GM18498 (cell line): ENCODE measurements at regions not wholly inside any gene's neighbourhood (a gene's known extent, or its start where the extent isn't known, plus 50 kb on each side); places are given as distances from the start of the nearest gene placed in this dataset.

Experiments used
- ATAC-seq: cut with Tn5 transposase; IDR thresholded peaks from one replicate; pipeline ENCODE4 v1.9.1; 2021; ENCODE audit warnings: mild to moderate bottlenecking, moderate library complexity; ENCODE audit not compliant: unreplicated experiment

GRCh38 chr20:12353842-12354241 lies 436.1 kb downstream of the BTBD3 start:
- ATAC-seq = no peak

- ATAC-seq = no peak
Observed at GRCh38 chr20:12354725-12355124, 437.0 kb downstream of the BTBD3 start.

GRCh38 chr20:12355185-12355584 lies 437.5 kb downstream of the BTBD3 start:
- ATAC-seq = no peak

- no peak for ATAC-seq
Observed at GRCh38 chr20:12358006-12358654, 440.4 kb downstream of the BTBD3 start.

GRCh38 chr20:12358655-12359009 lies 440.9 kb downstream of the BTBD3 start:
- ATAC-seq = no peak

GRCh38 chr20:12371990-12372389 lies 454.3 kb downstream of the BTBD3 start:
- no peak for ATAC-seq

GRCh38 chr20:12372557-12372956 lies 454.9 kb downstream of the BTBD3 start:
- no peak for ATAC-seq

GRCh38 chr20:12375967-12376366 lies 458.3 kb downstream of the BTBD3 start:
- ATAC-seq = no peak

- ATAC-seq = no peak
Observed at GRCh38 chr20:12383821-12384220, 466.1 kb downstream of the BTBD3 start.

GRCh38 chr20:12386821-12387220 lies 469.1 kb downstream of the BTBD3 start:
- ATAC-seq = no peak

- no peak for ATAC-seq
Observed at GRCh38 chr20:12391099-12391498, 473.4 kb downstream of the BTBD3 start.

- no peak for ATAC-seq
Observed at GRCh38 chr20:12394786-12395185, 477.1 kb downstream of the BTBD3 start.

- ATAC-seq = no peak
Observed at GRCh38 chr20:12395353-12395752, 477.7 kb downstream of the BTBD3 start.

- no peak for ATAC-seq
Observed at GRCh38 chr20:12395760-12396159, 478.1 kb downstream of the BTBD3 start.

- no peak for ATAC-seq
Observed at GRCh38 chr20:12399110-12399836, 481.6 kb downstream of the BTBD3 start.

GRCh38 chr20:12404941-12405340 lies 487.2 kb downstream of the BTBD3 start:
- ATAC-seq = no peak

GRCh38 chr20:12406978-12407377 lies 489.3 kb downstream of the BTBD3 start:
- ATAC-seq = no peak

- no peak for ATAC-seq
Observed at GRCh38 chr20:12409501-12409900, 491.8 kb downstream of the BTBD3 start.

GRCh38 chr20:12410783-12411182 lies 493.1 kb downstream of the BTBD3 start:
- ATAC-seq = no peak

- ATAC-seq = no peak
Observed at GRCh38 chr20:12411246-12411940, 493.7 kb downstream of the BTBD3 start.

- no peak for ATAC-seq
Observed at GRCh38 chr20:12413116-12413515, 495.4 kb downstream of the BTBD3 start.
